ENCODE measurements at regions not wholly inside any gene's neighbourhood (a gene's known extent, or its start where the extent isn't known, plus 50 kb on each side); places are given as distances from the start of the nearest gene placed in this dataset.

- TF ChIP-seq POLR2A (IDR thresholded peaks at IDR 0.05; ENCODE audit: low read depth, low read length), result no peak
- no peak for TF ChIP-seq TAF1 (IDR thresholded peaks at IDR 0.05; ENCODE audit: borderline replicate concordance, low read depth, low read length)
- TF ChIP-seq POLR2AphosphoS5 (IDR thresholded peaks at IDR 0.05; ENCODE audit: low read depth, low read length), result no peak
Observed at GRCh38 chrX:69323786-69324720, 158.8 kb upstream of the PJA1 start.
